ENCODE measurements at regions not wholly inside any gene's neighbourhood (a gene's known extent, or its start where the extent isn't known, plus 50 kb on each side); places are given as distances from the start of the nearest gene placed in this dataset.
A peak's percentile ranks its signal among the peaks of the same experiment; 100 is the strongest.

- H3K4ac ChIP-seq (ENCODE audit: low read depth, low read length): no peak overlapping the region
- no peak overlapping the region for H3K23ac ChIP-seq (ENCODE audit: low read length)
- H2AK5ac ChIP-seq (ENCODE audit: low read length): no peak overlapping the region
- no peak overlapping the region for H4K12ac ChIP-seq (ENCODE audit: low read depth, low read length)
- no peaks in the 10 kb centered on the region for H3K27me3 ChIP-seq (ENCODE audit: insufficient read depth, low read length)
- H3K79me2 ChIP-seq (ENCODE audit: control insufficient read depth, insufficient read depth, low read length, poor library complexity): no peaks in the 10 kb centered on the region
- H3K14ac ChIP-seq (ENCODE audit: low read length): no peak overlapping the region
- no peak overlapping the region for H3K18ac ChIP-seq (ENCODE audit: low read length)
- no peak overlapping the region for H4K8ac ChIP-seq (ENCODE audit: low read depth, low read length)
- no peaks in the 10 kb centered on the region for H3K36me3 ChIP-seq (ENCODE audit: control insufficient read depth in 1 of 2, insufficient read depth in 2 of 2, low read length in 2 of 2)
- no peaks in the 10 kb centered on the region for H3K9me3 ChIP-seq (ENCODE audit: insufficient read depth, low read depth, low read length)
- H3K9ac ChIP-seq (ENCODE audit: low read length): no peak overlapping the region
- no peak overlapping the region for H3K4me3 ChIP-seq (ENCODE audit: low read depth, low read length)
- no peak overlapping the region for H2BK5ac ChIP-seq (ENCODE audit: low read depth, low read length, poor library complexity)
- no peak overlapping the region for H2BK12ac ChIP-seq (ENCODE audit: low read length)
- no peak overlapping the region for H2AFZ ChIP-seq (ENCODE audit: insufficient read depth, low read length, poor library complexity)
- no peak overlapping the region for H2BK120ac ChIP-seq (ENCODE audit: insufficient read depth, low read length, poor library complexity)
- H3K79me1 ChIP-seq (ENCODE audit: low read length): peaks cover 7% of the 10 kb centered on the region
- H3K4me2 ChIP-seq (ENCODE audit: low read length): no peak overlapping the region
- peak; percentile 14 to 86 for DNase-seq
- H4K91ac ChIP-seq (ENCODE audit: low read depth, low read length): no peak overlapping the region
- peaks cover 16 to 19% of the 10 kb centered on the region in 2 experiments for H3K4me1 ChIP-seq (ENCODE audit: control insufficient read depth in 1 of 2, insufficient read depth in 2 of 2, low read length in 2 of 2)
- H3K27ac ChIP-seq (ENCODE audit: low read depth, low read length): no peak overlapping the region
Observed at GRCh38 chr2:71783215-71783614, 329.9 kb downstream of the DYSF start.

- no peak overlapping the region for H2AFZ ChIP-seq (ENCODE audit: insufficient read depth, low read length, poor library complexity)
- no peak for DNase-seq
- no peak overlapping the region for H2AK5ac ChIP-seq (ENCODE audit: low read length)
- H4K91ac ChIP-seq (ENCODE audit: low read depth, low read length): no peak overlapping the region
- H3K4me2 ChIP-seq (ENCODE audit: low read length): no peak overlapping the region
- H3K4ac ChIP-seq (ENCODE audit: low read depth, low read length): no peak overlapping the region
- peaks cover 8 to 10% of the 10 kb centered on the region in 2 experiments for H3K4me1 ChIP-seq (ENCODE audit: control insufficient read depth in 1 of 2, insufficient read depth in 2 of 2, low read length in 2 of 2)
- H3K36me3 ChIP-seq (ENCODE audit: control insufficient read depth in 1 of 2, insufficient read depth in 2 of 2, low read length in 2 of 2): no peaks in the 10 kb centered on the region
- no peaks in the 10 kb centered on the region for H3K9me3 ChIP-seq (ENCODE audit: insufficient read depth, low read depth, low read length)
- no peak overlapping the region for H2BK5ac ChIP-seq (ENCODE audit: low read depth, low read length, poor library complexity)
- no CpG with 5 or more reads among the region's 3 CpGs for WGBS (ENCODE audit: extremely low coverage, insufficient coverage, insufficient read length)
- H3K9ac ChIP-seq (ENCODE audit: low read length): no peak overlapping the region
- H3K23ac ChIP-seq (ENCODE audit: low read length): no peak overlapping the region
- no peaks in the 10 kb centered on the region for H3K79me2 ChIP-seq (ENCODE audit: control insufficient read depth, insufficient read depth, low read length, poor library complexity)
- no peak overlapping the region for H4K12ac ChIP-seq (ENCODE audit: low read depth, low read length)
- H3K4me3 ChIP-seq (ENCODE audit: low read depth, low read length): no peak overlapping the region
- H2BK120ac ChIP-seq (ENCODE audit: insufficient read depth, low read length, poor library complexity): no peak overlapping the region
- no peak overlapping the region for H3K27ac ChIP-seq (ENCODE audit: low read depth, low read length)
- H3K27me3 ChIP-seq (ENCODE audit: insufficient read depth, low read length): no peaks in the 10 kb centered on the region
- H3K18ac ChIP-seq (ENCODE audit: low read length): no peak overlapping the region
- no peak overlapping the region for H4K8ac ChIP-seq (ENCODE audit: low read depth, low read length)
- H2BK12ac ChIP-seq (ENCODE audit: low read length): no peak overlapping the region
- H3K79me1 ChIP-seq (ENCODE audit: low read length): peaks cover 4% of the 10 kb centered on the region
- no peak overlapping the region for H3K14ac ChIP-seq (ENCODE audit: low read length)
Observed at GRCh38 chr2:71782323-71782722, 329.0 kb downstream of the DYSF start.

DNA sequence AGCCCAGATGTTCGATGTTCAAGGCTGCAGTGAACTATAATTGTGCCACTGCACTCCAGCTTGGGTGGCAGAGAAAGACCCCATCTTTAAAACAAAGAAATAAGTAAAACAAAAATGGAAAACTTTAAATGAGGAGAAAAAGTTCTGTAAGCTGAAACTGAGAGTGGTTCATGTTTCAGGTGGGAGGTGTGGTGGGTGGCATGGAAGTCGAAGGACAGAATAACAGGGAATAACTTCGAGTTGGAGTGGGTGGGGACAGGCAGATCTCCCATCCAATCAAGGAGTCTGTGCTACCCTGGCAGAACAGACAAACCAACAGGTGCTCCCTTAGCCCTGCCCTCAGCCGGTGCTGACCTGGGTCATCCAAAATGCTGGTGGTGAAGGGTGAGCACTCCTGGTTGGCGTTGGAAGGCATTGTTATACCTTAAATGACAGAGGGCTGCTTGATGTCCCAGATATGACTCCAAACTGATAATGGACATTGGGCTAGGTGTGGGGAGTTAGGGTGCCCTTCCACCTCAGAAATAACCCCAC lies 328.4 kb downstream of the DYSF start:
- H3K27ac ChIP-seq (ENCODE audit: low read depth, low read length): no peak overlapping the region
- no peaks in the 10 kb centered on the region for H3K79me2 ChIP-seq (ENCODE audit: control insufficient read depth, insufficient read depth, low read length, poor library complexity)
- no peak overlapping the region for H2AFZ ChIP-seq (ENCODE audit: insufficient read depth, low read length, poor library complexity)
- no peak overlapping the region for H3K23ac ChIP-seq (ENCODE audit: low read length)
- H3K36me3 ChIP-seq (ENCODE audit: control insufficient read depth in 1 of 2, insufficient read depth in 2 of 2, low read length in 2 of 2): no peaks in the 10 kb centered on the region
- H2BK5ac ChIP-seq (ENCODE audit: low read depth, low read length, poor library complexity): no peak overlapping the region
- no peak overlapping the region for H3K14ac ChIP-seq (ENCODE audit: low read length)
- peaks cover 4% of the 10 kb centered on the region for H3K79me1 ChIP-seq (ENCODE audit: low read length)
- H3K27me3 ChIP-seq (ENCODE audit: insufficient read depth, low read length): no peaks in the 10 kb centered on the region
- H3K9ac ChIP-seq (ENCODE audit: low read length): no peak overlapping the region
- no peak overlapping the region for H3K4ac ChIP-seq (ENCODE audit: low read depth, low read length)
- no peak overlapping the region for H2AK5ac ChIP-seq (ENCODE audit: low read length)
- H3K18ac ChIP-seq (ENCODE audit: low read length): no peak overlapping the region
- H3K4me3 ChIP-seq (ENCODE audit: low read depth, low read length): no peak overlapping the region
- no peak overlapping the region for H4K91ac ChIP-seq (ENCODE audit: low read depth, low read length)
- H4K12ac ChIP-seq (ENCODE audit: low read depth, low read length): no peak overlapping the region
- H2BK120ac ChIP-seq (ENCODE audit: insufficient read depth, low read length, poor library complexity): no peak overlapping the region
- no peak for DNase-seq
- no peak overlapping the region for H4K8ac ChIP-seq (ENCODE audit: low read depth, low read length)
- WGBS (ENCODE audit: extremely low coverage, insufficient coverage, insufficient read length): no CpG with 5 or more reads among the region's 5 CpGs
- no peak overlapping the region for H2BK12ac ChIP-seq (ENCODE audit: low read length)
- H3K4me1 ChIP-seq (ENCODE audit: control insufficient read depth in 1 of 2, insufficient read depth in 2 of 2, low read length in 2 of 2): peaks cover 8 to 9% of the 10 kb centered on the region in 2 experiments
- H3K4me2 ChIP-seq (ENCODE audit: low read length): no peak overlapping the region
- H3K9me3 ChIP-seq (ENCODE audit: insufficient read depth, low read depth, low read length): no peaks in the 10 kb centered on the region

GRCh38 chr2:71780162-71780561 lies 326.8 kb downstream of the DYSF start:
- Histone ChIP-seq H3K36me3 (ENCODE audit: control insufficient read depth in 1 of 2, insufficient read depth in 2 of 2, low read length in 2 of 2) (no peaks in the 10 kb centered on the region), H3K27ac (ENCODE audit: low read depth, low read length) (no peak overlapping the region), H3K4ac (ENCODE audit: low read depth, low read length) (no peak overlapping the region), H4K12ac (ENCODE audit: low read depth, low read length) (no peak overlapping the region), H2BK120ac (ENCODE audit: insufficient read depth, low read length, poor library complexity) (no peak overlapping the region), H3K4me2 (ENCODE audit: low read length) (no peak overlapping the region), H2BK12ac (ENCODE audit: low read length) (no peak overlapping the region), H3K9ac (ENCODE audit: low read length) (no peak overlapping the region), H3K23ac (ENCODE audit: low read length) (no peak overlapping the region), H3K79me2 (ENCODE audit: control insufficient read depth, insufficient read depth, low read length, poor library complexity) (no peaks in the 10 kb centered on the region), H3K14ac (ENCODE audit: low read length) (no peak overlapping the region), H3K79me1 (ENCODE audit: low read length) (peaks cover 2% of the 10 kb centered on the region), H3K9me3 (ENCODE audit: insufficient read depth, low read depth, low read length) (no peaks in the 10 kb centered on the region), H3K4me3 (ENCODE audit: low read depth, low read length) (no peak overlapping the region), H3K27me3 (ENCODE audit: insufficient read depth, low read length) (no peaks in the 10 kb centered on the region), H2AFZ (ENCODE audit: insufficient read depth, low read length, poor library complexity) (no peak overlapping the region), H2BK5ac (ENCODE audit: low read depth, low read length, poor library complexity) (no peak overlapping the region), H3K18ac (ENCODE audit: low read length) (no peak overlapping the region), H2AK5ac (ENCODE audit: low read length) (no peak overlapping the region), H4K8ac (ENCODE audit: low read depth, low read length) (no peak overlapping the region), H3K4me1 (ENCODE audit: control insufficient read depth in 1 of 2, insufficient read depth in 2 of 2, low read length in 2 of 2) (peaks cover 4 to 6% of the 10 kb centered on the region in 2 experiments), H4K91ac (ENCODE audit: low read depth, low read length) (no peak overlapping the region)
- no CpG with 5 or more reads among the region's 7 CpGs for WGBS (ENCODE audit: extremely low coverage, insufficient coverage, insufficient read length)
- DNase-seq: no peak
